ENCODE measurements at regions not wholly inside any gene's neighbourhood (a gene's known extent, or its start where the extent isn't known, plus 50 kb on each side); places are given as distances from the start of the nearest gene placed in this dataset.
"Not testable (repeated sequence)": the region's sequence is repeated elsewhere in the genome, so short reads cannot be mapped to it uniquely, and the experiment has no call there.

DNA sequence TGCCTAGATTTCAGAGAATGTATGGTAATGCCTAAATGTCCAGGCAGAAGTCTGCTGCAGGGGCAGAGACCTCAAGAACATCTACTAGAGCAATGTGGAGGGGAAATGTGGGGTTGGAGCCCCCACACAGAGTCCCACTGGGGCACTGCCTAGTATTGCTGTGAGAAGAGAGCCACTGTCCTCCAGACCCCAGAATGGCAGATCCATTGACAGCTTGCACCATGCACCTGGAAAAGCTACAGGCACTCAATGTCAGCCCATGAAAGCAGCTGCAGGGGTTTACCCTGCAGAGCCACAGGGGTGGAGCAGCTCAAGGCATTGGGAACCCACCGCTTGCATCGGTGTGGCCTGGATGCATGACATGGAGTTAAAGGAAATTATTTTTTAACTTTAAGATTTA, 314.1 kb downstream of the CYRIA start:
- Histone ChIP-seq H3K27me3 (ENCODE audit: insufficient read depth, low read depth, severe bottlenecking) (no peaks in the 10 kb centered on the region), H3K9me3 (ENCODE audit: severe bottlenecking) (peaks cover 15% of the 10 kb centered on the region), H3K4me3 (ENCODE audit: low read depth, low read length) (no peak overlapping the region), H3K36me3 (no peaks in the 10 kb centered on the region), H3K27ac (no peak overlapping the region)
- TF ChIP-seq, protein P1, sequence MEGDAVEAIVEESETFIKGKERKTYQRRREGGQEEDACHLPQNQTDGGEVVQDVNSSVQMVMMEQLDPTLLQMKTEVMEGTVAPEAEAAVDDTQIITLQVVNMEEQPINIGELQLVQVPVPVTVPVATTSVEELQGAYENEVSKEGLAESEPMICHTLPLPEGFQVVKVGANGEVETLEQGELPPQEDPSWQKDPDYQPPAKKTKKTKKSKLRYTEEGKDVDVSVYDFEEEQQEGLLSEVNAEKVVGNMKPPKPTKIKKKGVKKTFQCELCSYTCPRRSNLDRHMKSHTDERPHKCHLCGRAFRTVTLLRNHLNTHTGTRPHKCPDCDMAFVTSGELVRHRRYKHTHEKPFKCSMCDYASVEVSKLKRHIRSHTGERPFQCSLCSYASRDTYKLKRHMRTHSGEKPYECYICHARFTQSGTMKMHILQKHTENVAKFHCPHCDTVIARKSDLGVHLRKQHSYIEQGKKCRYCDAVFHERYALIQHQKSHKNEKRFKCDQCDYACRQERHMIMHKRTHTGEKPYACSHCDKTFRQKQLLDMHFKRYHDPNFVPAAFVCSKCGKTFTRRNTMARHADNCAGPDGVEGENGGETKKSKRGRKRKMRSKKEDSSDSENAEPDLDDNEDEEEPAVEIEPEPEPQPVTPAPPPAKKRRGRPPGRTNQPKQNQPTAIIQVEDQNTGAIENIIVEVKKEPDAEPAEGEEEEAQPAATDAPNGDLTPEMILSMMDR (IDR thresholded peaks at IDR 0.05; ENCODE audit: low read depth, low read length): no peak
- DNase-seq: no peak

DNA sequence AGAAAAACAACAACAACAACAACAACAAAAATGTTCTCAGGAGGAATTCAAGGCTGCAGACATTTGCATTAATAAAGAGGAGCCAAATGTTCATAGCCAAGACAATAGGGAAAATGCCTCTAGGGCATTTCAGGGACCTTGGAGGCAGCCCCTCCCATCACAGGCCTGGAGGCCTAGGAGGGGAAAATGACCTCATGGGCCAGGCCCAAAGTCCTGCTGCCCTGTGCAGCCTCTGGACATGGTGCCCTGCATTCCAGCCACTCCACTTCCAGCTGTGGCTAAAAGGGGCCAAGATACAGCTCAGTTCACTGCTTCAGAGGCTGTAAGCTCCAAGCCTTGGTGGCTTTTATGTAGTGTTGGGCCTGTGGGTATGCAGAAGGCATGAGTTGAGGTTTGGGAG, 314.5 kb downstream of the CYRIA start:
- TF ChIP-seq, protein P1 (IDR thresholded peaks at IDR 0.05; ENCODE audit: low read depth, low read length): no peak
- Histone ChIP-seq H3K36me3 (no peaks in the 10 kb centered on the region), H3K27me3 (ENCODE audit: insufficient read depth, low read depth, severe bottlenecking) (no peaks in the 10 kb centered on the region)

DNA sequence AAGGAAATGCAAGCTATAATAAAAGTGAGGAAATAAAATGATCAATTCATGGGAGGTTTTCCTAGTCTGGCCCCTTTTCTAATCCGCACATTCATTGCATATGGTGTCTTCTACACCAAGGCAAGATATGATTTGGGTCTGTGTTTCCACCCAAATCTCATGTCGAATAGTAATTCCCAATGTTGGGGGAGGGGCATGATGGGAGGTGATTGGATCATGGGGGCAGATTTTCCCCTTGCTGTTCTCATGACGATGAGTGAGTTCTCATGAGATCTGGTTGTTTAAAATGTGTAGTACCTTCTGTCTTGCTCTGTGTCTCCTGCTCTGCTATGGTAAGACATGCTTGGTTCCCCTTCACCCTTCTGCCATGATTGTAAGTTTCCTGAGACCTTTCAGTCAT, 315.4 kb downstream of the CYRIA start:
- no peak overlapping the region for H3K27ac ChIP-seq
- H3K9me3 ChIP-seq (ENCODE audit: severe bottlenecking): peaks cover 18% of the 10 kb centered on the region
- no peak overlapping the region for H3K4me3 ChIP-seq (ENCODE audit: low read depth, low read length)
- DNase-seq: no peak
- no peaks in the 10 kb centered on the region for H3K36me3 ChIP-seq
- TF ChIP-seq, protein P1 (IDR thresholded peaks at IDR 0.05; ENCODE audit: low read depth, low read length): no peak
- H3K27me3 ChIP-seq (ENCODE audit: insufficient read depth, low read depth, severe bottlenecking): no peaks in the 10 kb centered on the region

More for the DNA sequence above, 314.5 kb downstream of the CYRIA start:
- DNase-seq: no peak
- Histone ChIP-seq H3K4me3 (ENCODE audit: low read depth, low read length) (no peak overlapping the region), H3K27ac (no peak overlapping the region), H3K9me3 (ENCODE audit: severe bottlenecking) (peaks cover 18% of the 10 kb centered on the region)

DNA sequence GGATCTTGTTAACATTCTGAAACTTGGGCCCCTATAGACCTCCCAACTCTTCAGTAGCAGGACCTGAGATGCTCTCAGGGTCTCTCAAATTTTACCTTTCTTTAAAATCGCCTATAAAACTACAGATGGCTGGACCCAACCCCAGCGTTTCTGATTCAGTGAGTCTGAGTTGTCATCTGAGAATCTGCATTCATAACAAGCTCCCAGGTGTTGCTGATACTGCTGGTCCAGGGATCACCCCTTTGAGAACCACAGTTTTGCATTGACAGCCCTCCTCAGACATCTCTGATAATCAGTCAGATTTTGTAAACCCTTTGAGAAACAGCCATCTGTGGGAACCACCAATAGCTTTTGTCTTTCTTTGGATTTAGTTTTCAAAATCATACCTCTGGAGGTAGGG, 315.8 kb downstream of the CYRIA start:
- Histone ChIP-seq H3K36me3 (no peaks in the 10 kb centered on the region), H3K4me3 (ENCODE audit: low read depth, low read length) (no peak overlapping the region), H3K9me3 (ENCODE audit: severe bottlenecking) (peaks cover 18% of the 10 kb centered on the region), H3K27ac (no peak overlapping the region), H3K27me3 (ENCODE audit: insufficient read depth, low read depth, severe bottlenecking) (no peaks in the 10 kb centered on the region)
- no peak for DNase-seq
- TF ChIP-seq, protein P1 (IDR thresholded peaks at IDR 0.05; ENCODE audit: low read depth, low read length): no peak

DNA sequence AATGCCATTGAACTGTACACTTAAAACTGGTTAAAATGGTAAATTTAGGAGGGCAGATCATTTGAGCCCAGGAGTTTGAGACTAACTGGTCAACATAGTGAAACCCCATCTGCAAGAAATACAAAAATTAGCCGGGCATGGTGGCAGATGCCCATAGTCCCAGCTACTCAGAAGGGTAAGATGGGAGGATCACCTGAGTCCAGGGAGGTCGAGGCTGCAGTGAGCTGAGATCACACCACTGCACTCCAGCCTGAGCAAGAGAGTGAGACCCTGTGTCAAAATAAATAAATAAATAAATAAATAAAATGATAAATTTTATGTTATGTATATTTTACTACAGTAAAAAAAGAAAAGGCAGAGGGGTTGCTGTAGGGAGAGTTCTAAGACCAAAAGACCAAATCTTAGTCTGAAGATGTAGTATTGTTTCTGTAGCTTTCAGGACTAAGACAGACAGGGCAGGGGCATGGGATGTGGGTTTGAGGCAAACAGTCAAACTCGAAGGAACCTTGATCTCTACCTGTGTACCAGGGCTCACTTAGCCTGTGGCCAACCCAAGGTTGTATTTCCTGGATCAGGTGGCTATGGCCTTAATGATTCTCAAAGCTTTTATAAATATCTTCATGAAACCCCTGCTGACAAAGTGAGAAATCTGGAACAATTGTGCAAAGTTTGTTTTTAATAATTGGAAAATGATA, 316.7 kb downstream of the CYRIA start:
- H3K27ac ChIP-seq: no peak overlapping the region
- H3K27me3 ChIP-seq (ENCODE audit: insufficient read depth, low read depth, severe bottlenecking): no peaks in the 10 kb centered on the region
- TF ChIP-seq, protein P1 (IDR thresholded peaks at IDR 0.05; ENCODE audit: low read depth, low read length): no peak
- no peak for DNase-seq
- H3K9me3 ChIP-seq (ENCODE audit: severe bottlenecking): peaks cover 18% of the 10 kb centered on the region
- no peak overlapping the region for H3K4me3 ChIP-seq (ENCODE audit: low read depth, low read length)
- H3K36me3 ChIP-seq: no peaks in the 10 kb centered on the region

DNA sequence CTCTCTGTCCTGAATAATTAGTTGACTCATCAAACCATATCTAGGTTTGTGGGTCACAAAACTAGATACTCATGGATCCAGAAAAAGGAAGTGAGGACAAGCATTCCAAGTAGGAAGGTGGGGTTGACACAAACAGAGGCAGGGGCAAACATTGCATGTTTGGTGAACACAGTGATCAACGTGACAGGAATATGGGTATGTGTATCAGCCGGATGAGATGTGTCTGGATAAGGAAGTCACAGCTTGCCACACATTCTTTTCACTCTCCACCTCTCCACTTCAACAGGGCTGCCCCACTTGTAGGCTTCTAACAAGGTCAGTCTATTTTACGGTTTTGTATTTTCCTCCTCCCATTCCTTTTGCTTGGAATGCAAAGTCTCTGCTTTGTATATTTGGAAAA, 319.0 kb downstream of the CYRIA start:
- Histone ChIP-seq H3K9me3 (ENCODE audit: severe bottlenecking) (peaks cover 12% of the 10 kb centered on the region), H3K27me3 (ENCODE audit: insufficient read depth, low read depth, severe bottlenecking) (no peaks in the 10 kb centered on the region), H3K27ac (no peak overlapping the region), H3K36me3 (no peaks in the 10 kb centered on the region), H3K4me3 (ENCODE audit: low read depth, low read length) (no peak overlapping the region)
- TF ChIP-seq, protein P1 (IDR thresholded peaks at IDR 0.05; ENCODE audit: low read depth, low read length): no peak
- no peak for DNase-seq

DNA sequence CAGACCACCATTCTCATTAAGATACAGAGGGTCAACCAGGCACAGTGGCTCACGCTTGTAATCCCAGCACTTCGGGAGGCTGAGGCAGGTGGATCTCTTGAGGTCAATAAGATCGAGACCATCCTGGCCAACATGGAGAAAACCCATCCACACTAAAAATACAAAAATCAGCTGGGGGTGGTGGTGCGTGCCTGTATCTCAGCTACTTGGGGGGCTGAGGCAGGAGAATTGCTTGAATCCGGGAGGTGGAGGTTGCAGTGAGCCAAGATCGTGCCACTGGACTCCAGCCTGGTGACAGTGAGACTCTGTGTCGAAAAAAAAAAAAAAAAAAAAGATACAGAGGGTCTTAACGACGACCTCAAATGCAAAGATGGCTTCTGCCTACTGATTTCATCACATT, 320.4 kb downstream of the CYRIA start:
- H3K36me3 ChIP-seq; H3K27ac ChIP-seq; DNase-seq; H3K27me3 ChIP-seq (ENCODE audit: insufficient read depth, low read depth, severe bottlenecking); H3K9me3 ChIP-seq (ENCODE audit: severe bottlenecking); H3K4me3 ChIP-seq (ENCODE audit: low read depth, low read length): not testable (repeated sequence)

Data from WERI-Rb-1 (cell line).